ENCODE measurements at regions not wholly inside any gene's neighbourhood (a gene's known extent, or its start where the extent isn't known, plus 50 kb on each side); places are given as distances from the start of the nearest gene placed in this dataset.

DNA sequence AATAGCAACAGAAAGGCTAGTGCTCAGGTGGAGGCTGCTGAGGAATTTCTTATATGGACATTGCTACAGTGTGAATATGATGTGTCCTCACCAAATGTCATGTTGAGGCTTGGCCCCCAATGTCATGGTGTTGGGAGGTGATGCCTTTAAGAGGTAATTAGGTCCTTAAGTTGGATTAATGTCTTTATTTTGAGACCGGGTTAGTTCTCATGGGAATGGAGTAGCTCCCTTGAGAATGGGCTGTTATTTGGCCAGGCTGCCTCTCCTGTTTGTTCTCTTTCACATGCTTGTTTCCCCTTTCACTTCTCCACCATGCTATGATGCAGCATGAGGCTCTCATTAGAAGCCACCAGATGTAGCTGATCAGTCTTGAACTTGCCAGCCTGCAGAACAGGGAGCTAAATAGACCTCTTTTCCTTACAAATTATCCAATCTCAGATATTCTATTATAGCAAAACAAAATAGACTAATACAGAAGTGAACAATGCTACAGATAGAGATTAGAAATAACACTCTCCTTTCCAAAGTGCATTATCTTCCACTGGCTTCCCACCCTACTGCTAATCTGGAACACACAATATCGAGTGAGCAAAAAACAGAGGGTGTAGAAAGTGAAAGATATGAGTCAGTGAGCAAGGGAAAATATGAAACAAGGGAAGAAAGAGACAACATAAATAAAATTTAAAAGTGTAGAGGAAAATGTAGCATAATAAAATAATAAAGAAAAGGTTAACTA is 160.2 kb downstream of the NTMT2 start:
- TF ChIP-seq, protein P1, sequence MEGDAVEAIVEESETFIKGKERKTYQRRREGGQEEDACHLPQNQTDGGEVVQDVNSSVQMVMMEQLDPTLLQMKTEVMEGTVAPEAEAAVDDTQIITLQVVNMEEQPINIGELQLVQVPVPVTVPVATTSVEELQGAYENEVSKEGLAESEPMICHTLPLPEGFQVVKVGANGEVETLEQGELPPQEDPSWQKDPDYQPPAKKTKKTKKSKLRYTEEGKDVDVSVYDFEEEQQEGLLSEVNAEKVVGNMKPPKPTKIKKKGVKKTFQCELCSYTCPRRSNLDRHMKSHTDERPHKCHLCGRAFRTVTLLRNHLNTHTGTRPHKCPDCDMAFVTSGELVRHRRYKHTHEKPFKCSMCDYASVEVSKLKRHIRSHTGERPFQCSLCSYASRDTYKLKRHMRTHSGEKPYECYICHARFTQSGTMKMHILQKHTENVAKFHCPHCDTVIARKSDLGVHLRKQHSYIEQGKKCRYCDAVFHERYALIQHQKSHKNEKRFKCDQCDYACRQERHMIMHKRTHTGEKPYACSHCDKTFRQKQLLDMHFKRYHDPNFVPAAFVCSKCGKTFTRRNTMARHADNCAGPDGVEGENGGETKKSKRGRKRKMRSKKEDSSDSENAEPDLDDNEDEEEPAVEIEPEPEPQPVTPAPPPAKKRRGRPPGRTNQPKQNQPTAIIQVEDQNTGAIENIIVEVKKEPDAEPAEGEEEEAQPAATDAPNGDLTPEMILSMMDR (optimal IDR thresholded peaks at IDR 0.05 in 1 of 3, IDR thresholded peaks at IDR 0.05 in 1 of 3, conservative IDR thresholded peaks at IDR 0.05 in 1 of 3; ENCODE audit: extremely low read depth in 1 of 3, insufficient read depth in 2 of 3, low read length in 3 of 3), result no peak
- no peak for TF ChIP-seq EZH2 (IDR thresholded peaks at IDR 0.05; ENCODE audit: low read length)

Data from keratinocyte (primary cell).